ENCODE measurements at regions not wholly inside any gene's neighbourhood (a gene's known extent, or its start where the extent isn't known, plus 50 kb on each side); places are given as distances from the start of the nearest gene placed in this dataset.
"Not testable (repeated sequence)": the region's sequence is repeated elsewhere in the genome, so short reads cannot be mapped to it uniquely, and the experiment has no call there.

DNA sequence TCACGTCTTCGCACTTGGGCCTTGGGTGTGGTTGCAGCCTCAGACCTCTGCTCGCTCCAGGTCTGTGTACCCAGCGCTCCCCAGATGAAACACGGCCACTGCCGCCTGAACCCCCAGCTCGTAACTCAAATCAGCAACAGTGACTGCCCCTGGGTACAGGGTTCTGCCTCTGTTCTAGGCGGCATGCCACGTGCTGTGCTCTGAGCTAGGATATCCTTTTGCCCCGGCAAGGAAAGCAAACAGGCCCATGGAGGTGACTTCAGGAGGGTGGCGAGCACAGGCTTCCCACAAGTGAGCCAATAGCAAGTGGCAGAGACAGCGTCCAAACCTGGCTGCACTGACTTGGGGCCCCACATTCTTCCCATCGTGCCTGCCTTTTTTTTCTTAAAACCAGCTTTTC, 96.3 kb upstream of the PZP start:
- DNase-seq: not testable (repeated sequence)

GRCh38 chr12:9295872-9296271, 87.7 kb upstream of the PZP start:
- not testable (repeated sequence) for DNase-seq

GRCh38 chr12:9294072-9294620, 86.0 kb upstream of the PZP start:
- not testable (repeated sequence) for DNase-seq

DNA sequence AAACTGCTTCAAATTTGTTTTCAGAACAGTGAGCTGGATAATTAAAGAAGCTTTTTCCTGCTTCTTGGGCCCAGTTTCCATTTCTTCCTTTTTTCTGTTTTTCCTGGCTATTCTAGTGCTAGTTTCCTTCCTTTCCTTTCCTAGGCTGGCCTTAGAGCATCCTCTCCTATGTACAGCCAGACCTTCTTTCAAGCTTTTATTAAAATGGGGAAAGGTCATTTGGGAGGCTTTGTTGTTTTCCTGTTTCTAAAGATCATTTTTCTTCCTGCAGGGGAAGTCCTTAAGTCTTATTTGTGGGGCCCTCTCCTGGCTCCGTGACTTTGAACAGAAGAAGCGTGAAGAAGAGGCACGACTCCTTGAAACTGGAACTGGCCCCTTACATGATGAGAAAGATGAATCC, 85.2 kb upstream of the PZP start:
- DNase-seq: not testable (repeated sequence)

GRCh38 chr12:9289984-9290383, 81.8 kb upstream of the PZP start:
- DNase-seq: not testable (repeated sequence)

DNA sequence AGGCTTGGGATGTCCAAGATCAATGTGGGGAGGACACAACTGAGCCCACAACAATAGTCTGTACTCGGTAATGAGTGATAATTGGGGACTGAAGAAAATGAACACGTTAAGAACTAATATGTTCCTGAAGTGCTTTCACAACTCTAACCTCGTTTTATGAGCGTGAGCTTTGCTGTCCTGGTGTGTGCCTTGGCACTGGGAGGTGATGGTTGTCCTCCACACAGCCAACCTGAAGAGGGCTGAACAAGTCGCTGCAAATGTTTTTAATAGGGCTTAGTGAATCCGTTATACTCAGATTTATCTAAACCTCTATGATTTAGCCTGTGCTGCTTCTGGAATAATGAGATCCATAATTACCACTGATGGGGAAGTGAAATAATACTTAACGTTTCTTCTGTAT, 76.5 kb upstream of the PZP start:
- DNase-seq: not testable (repeated sequence)

- DNase-seq: not testable (repeated sequence)
These were observed 76.0 kb upstream of the PZP start for GRCh38 chr12:9284197-9284596.

DNA sequence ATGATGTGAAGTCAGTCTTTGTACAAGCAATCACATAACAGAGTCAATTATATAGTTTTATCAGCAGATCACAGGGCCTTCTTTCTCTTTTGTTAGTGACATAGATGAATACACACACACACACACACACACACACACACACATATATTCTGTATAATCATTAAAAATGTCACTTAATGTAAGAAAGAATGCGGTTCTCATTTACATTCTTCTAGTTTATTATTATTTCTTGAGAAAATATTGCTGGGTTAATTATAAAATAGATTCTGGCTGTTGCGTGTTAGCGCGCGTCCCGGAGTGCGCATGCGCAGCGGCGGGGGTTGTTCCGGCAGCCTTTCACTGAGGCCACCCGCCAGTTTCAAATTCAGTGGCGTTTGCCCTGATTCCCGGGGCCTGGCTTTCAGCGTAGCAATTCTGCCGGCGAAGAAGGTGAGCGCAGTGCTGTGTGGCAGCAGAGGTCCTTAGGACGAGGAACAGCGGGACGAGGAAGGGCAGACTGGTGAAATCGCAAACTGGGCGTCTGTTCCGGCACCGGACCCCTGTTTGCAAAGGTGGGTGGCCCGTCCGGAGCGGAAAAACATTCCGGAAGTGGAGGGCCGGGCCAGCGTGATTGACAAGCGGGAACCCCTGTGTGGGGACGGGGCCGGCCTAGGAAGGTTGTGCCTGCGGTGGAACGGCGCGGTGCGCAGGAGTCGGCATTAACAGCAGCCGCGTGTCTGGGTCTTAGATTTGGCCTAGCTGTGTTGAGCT, 75.3 kb upstream of the PZP start:
- not testable (repeated sequence) for DNase-seq

DNA sequence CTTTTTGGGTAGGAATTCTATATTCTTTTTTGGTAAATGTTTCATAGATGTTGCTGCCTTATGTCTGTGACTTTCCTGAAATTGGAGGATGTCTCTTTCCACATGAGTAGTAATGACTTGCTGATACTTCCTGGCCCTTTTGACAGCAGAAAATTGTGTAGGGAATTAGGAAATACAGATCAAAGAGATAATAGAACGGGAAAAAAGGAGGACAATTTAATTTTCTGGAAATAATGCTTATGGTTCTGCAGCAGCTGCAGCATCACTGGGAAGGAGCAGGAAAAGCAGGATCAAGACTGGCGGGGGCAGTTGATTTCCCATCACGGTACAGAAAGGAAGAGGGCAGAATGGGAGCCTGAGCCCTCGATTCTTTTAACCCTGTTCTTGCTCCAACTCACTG, 68.8 kb upstream of the PZP start:
- DNase-seq: no peak

DNA sequence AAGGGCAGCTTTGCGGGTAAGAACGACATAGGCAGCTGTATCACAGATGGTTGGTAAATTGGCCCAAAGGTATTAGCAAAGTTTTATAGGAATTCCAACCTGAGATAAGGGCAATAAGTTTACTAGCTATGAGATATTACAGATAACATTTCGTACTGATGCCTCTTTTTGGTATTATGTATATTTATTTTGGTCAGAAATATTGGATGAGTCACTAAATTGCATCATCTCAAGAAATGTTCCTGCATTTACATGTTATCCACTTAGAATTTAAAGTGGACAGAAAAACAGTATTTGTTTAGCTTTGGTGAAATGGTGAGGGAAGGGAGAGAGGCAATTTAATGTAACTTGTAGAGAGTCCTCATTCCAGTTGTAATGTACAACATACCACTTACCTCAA, 65.1 kb upstream of the PZP start:
- no peak for DNase-seq

- DNase-seq: no peak
These were observed 63.7 kb upstream of the PZP start for GRCh38 chr12:9271875-9272274.

DNA sequence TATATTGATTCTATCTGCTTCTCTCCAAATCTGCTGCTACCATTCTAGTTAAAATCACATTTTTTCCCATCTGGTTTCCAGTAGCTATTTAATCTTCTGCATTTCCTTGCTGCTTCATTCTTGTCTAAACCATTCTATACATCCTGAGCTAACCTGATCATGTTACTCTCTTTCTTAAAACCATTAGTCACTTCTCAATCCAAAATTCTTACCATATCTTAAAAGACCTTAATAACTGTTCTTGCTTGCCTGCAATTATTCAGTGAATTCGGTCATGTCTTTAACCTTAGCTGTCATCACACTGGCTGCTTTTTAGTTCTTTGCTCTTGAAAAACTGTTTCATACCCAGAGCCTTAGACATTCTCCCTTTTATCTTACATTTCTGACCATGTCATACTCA, 56.4 kb upstream of the PZP start:
- no peak for DNase-seq

- no peak for DNase-seq
These were observed 52.7 kb upstream of the PZP start for GRCh38 chr12:9260931-9261330.

GRCh38 chr12:9258676-9259075, 50.5 kb upstream of the PZP start:
- no peak for DNase-seq
